Caco-2 (cell line): ENCODE measurements at regions not wholly inside any gene's neighbourhood (a gene's known extent, or its start where the extent isn't known, plus 50 kb on each side); places are given as distances from the start of the nearest gene placed in this dataset.

Source experiments
- BruUV-seq: library from RNA; stranded (reverse); fragments of 400-500 nt; replicated peaks from 2 replicates; lab custom pipeline; 2021; lab: Mats Ljungman, UMichigan
- CTCF ChIA-PET: fragments of 300-600 bp; sonication (Branson Sonifier 250); formaldehyde crosslinking; loops from one replicate; lab custom pipeline; 2022; ENCODE audit warnings: antibody characterized with exemption; lab: Charles Lee
- POLR2A ChIA-PET: fragments of 300-600 bp; sonication (Branson Sonifier 250); formaldehyde crosslinking; loops from one replicate; lab custom pipeline; 2022; ENCODE audit warnings: antibody characterized with exemption; lab: Charles Lee
- DNase-seq, 2 experiments: peaks; one replicate each; pipeline versions ENCODE4 v3.0.0 to v3.0.0-alpha.2; 2020 to 2022
- H3K27me3 ChIP-seq: replicated peaks from 2 replicates; pipeline ENCODE4 v1.6.0; 2011; ENCODE audit warnings: low read length; ENCODE audit not compliant: control insufficient read depth, insufficient read depth
- H3K36me3 ChIP-seq: 2 replicates; pipeline ENCODE4 v1.5.1; 2011; ENCODE audit warnings: low read length; ENCODE audit not compliant: control insufficient read depth, insufficient read depth
- H3K4me1 ChIP-seq: fragments of 250-450 bp; sonication (Bioruptor Pico); 2 replicates; pipeline ENCODE4 v1.5.1; 2020; ENCODE audit warnings: mild to moderate bottlenecking
- H3K4me3 ChIP-seq: 2 replicates; pipeline ENCODE4 v1.5.1; 2011; ENCODE audit warnings: low read depth, mild to moderate bottlenecking, control low read depth, low read length
- H3K9me3 ChIP-seq: fragments of 250-450 bp; sonication (Bioruptor Pico); 2 replicates; pipeline ENCODE4 v1.5.1; 2020; ENCODE audit warnings: mild to moderate bottlenecking, moderate library complexity
- H3K27ac Mint-ChIP-seq: one replicate; pipeline ENCODE4 v1.8.0; 2022; ENCODE audit warnings: mixed read lengths; ENCODE audit not compliant: unreplicated experiment
- H3K27me3 Mint-ChIP-seq: one replicate; pipeline ENCODE4 v1.8.0; 2022; ENCODE audit warnings: mixed read lengths; ENCODE audit not compliant: insufficient read depth, unreplicated experiment
- H3K36me3 Mint-ChIP-seq: one replicate; pipeline ENCODE4 v1.8.0; 2022; ENCODE audit warnings: mild to moderate bottlenecking, mixed read lengths; ENCODE audit not compliant: insufficient read depth, unreplicated experiment
- H3K4me1 Mint-ChIP-seq: one replicate; pipeline ENCODE4 v1.8.0; 2022; ENCODE audit warnings: low read depth, mixed read lengths; ENCODE audit not compliant: unreplicated experiment
- H3K4me3 Mint-ChIP-seq: one replicate; pipeline ENCODE4 v1.8.0; 2022; ENCODE audit warnings: mild to moderate bottlenecking, moderate library complexity, mixed read lengths; ENCODE audit not compliant: unreplicated experiment
- H3K9me3 Mint-ChIP-seq: one replicate; pipeline ENCODE4 v1.8.0; 2022; ENCODE audit warnings: mixed read lengths; ENCODE audit not compliant: unreplicated experiment
- CTCF ChIP-seq, 2 experiments: fragments of 200-600 bp in 1 of 2; IDR thresholded peaks; 1 replicate in 1 of 2; 2 replicates in 1 of 2; pipeline versions ENCODE4 v1.5.1 to v1.8.0; 2011 to 2022; ENCODE audit warnings: antibody characterized with exemption in 1 of 2, control low read depth in 1 of 2, inconsistent platforms in 1 of 2, low read depth in 1 of 2, low read length in 1 of 2, mild to moderate bottlenecking in 1 of 2, moderate library complexity in 1 of 2; ENCODE audit not compliant: insufficient read depth in 1 of 2, severe bottlenecking in 1 of 2, unreplicated experiment in 1 of 2
- intact Hi-C: fragments of 100-400 bp; cut with micrococcal nuclease; formaldehyde crosslinking; loops from one replicate; pipeline ENCODE4 v1.10.0; 2022; ENCODE audit not compliant: unreplicated experiment

GRCh38 chr14:87772854-87773253, 220.1 kb downstream of the GALC start:
- Histone ChIP-seq H3K4me1 (no peaks in the 10 kb centered on the region), H3K9me3 (no peaks in the 10 kb centered on the region), H3K4me3 (no peak overlapping the region), H3K36me3 (no peaks in the 10 kb centered on the region), H3K27me3 (no peaks in the 10 kb centered on the region)
- H3K27me3 Mint-ChIP-seq, result peaks cover 8% of the 10 kb centered on the region
- H3K9me3 Mint-ChIP-seq, result no peaks in the 10 kb centered on the region
- intact Hi-C loops, result no loop called here
- no peak overlapping the region for H3K27ac Mint-ChIP-seq
- H3K4me3 Mint-ChIP-seq, result no peak overlapping the region
- H3K36me3 Mint-ChIP-seq, result no peaks in the 10 kb centered on the region
- CTCF ChIA-PET, result no interaction called here
- POLR2A ChIA-PET, result no interaction called here
- H3K4me1 Mint-ChIP-seq, result no peaks in the 10 kb centered on the region
- no peak for TF ChIP-seq CTCF (IDR thresholded peaks at IDR 0.05; ENCODE audit: insufficient read depth in 1 of 2, low read depth in 1 of 2, low read length in 1 of 2, severe bottlenecking in 1 of 2, unreplicated experiment in 1 of 2)
- no TSS peak for BruUV-seq
- DNase-seq, result no peak

- no TSS peak for BruUV-seq
- Mint-ChIP-seq H3K9me3 (no peaks in the 10 kb centered on the region), H3K4me1 (no peaks in the 10 kb centered on the region), H3K27ac (no peak overlapping the region), H3K4me3 (no peak overlapping the region), H3K27me3 (peaks cover 5% of the 10 kb centered on the region), H3K36me3 (no peaks in the 10 kb centered on the region)
- no peak for DNase-seq
- ChIA-PET CTCF (no interaction called here), POLR2A (no interaction called here)
- Histone ChIP-seq H3K4me1 (no peaks in the 10 kb centered on the region), H3K27me3 (no peaks in the 10 kb centered on the region), H3K4me3 (no peak overlapping the region), H3K36me3 (no peaks in the 10 kb centered on the region), H3K9me3 (no peaks in the 10 kb centered on the region)
- intact Hi-C loops, result no loop called here
- TF ChIP-seq CTCF (IDR thresholded peaks at IDR 0.05; ENCODE audit: insufficient read depth in 1 of 2, low read depth in 1 of 2, low read length in 1 of 2, severe bottlenecking in 1 of 2, unreplicated experiment in 1 of 2), result no peak
Measured at GRCh38 chr14:87767567-87767901, 225.4 kb downstream of the GALC start.

- no peak for DNase-seq
- H3K4me3 ChIP-seq, result no peak overlapping the region
- Mint-ChIP-seq H3K9me3 (no peaks in the 10 kb centered on the region), H3K4me3 (no peak overlapping the region), H3K4me1 (no peaks in the 10 kb centered on the region), H3K27ac (no peak overlapping the region), H3K27me3 (peaks cover 10% of the 10 kb centered on the region), H3K36me3 (no peaks in the 10 kb centered on the region)
- intact Hi-C loops, result no loop called here
- no peaks in the 10 kb centered on the region for H3K36me3 ChIP-seq
- no peak for TF ChIP-seq CTCF (IDR thresholded peaks at IDR 0.05; ENCODE audit: insufficient read depth in 1 of 2, low read depth in 1 of 2, low read length in 1 of 2, severe bottlenecking in 1 of 2, unreplicated experiment in 1 of 2)
- POLR2A ChIA-PET, result no interaction called here
- CTCF ChIA-PET, result no interaction called here
- H3K4me1 ChIP-seq, result no peaks in the 10 kb centered on the region
- no peaks in the 10 kb centered on the region for H3K27me3 ChIP-seq
- no TSS peak for BruUV-seq
- no peaks in the 10 kb centered on the region for H3K9me3 ChIP-seq
Measured at GRCh38 chr14:87758876-87759275, 234.1 kb downstream of the GALC start.
